Right atrium auricular region (tissue), 2 donors: ENCODE measurements at regions not wholly inside any gene's neighbourhood (a gene's known extent, or its start where the extent isn't known, plus 50 kb on each side); places are given as distances from the start of the nearest gene placed in this dataset.
"Not testable (repeated sequence)": the region's sequence is repeated elsewhere in the genome, so short reads cannot be mapped to it uniquely, and the experiment has no call there.

ENCODE experiments used
- DNase-seq: peaks from one replicate; pipeline ENCODE4 v3.0.0-alpha.2; 2019; ENCODE audit warnings: low spot score
- H3K27ac ChIP-seq, 2 donors: fragments of 200-600 bp; sonication (generic); 1 replicate in 1 of 2; 2 replicates in 1 of 2; pipeline ENCODE4 v1.5.1; 2016 to 2019
- H3K27me3 ChIP-seq, 2 donors: fragments of 200-600 bp; sonication (generic); one replicate each; pipeline versions ENCODE4 v1.5.1 to v1.6.0; 2017 to 2019
- H3K36me3 ChIP-seq: fragments of 200-600 bp; sonication (generic); one replicate; pipeline ENCODE4 v1.5.1; 2016
- H3K4me1 ChIP-seq, 2 donors: fragments of 200-600 bp; sonication (generic); one replicate each; pipeline versions ENCODE4 v1.5.1 to v1.6.0; 2017 to 2019
- H3K4me3 ChIP-seq, 2 donors: fragments of 200-600 bp; sonication (generic); 1 replicate in 1 of 2; 2 replicates in 1 of 2; pipeline ENCODE4 v1.5.1; 2017 to 2019; ENCODE audit warnings: mild to moderate bottlenecking in 1 of 2, moderate library complexity in 1 of 2
- H3K9me3 ChIP-seq, 2 donors: fragments of 200-600 bp; sonication (generic); one replicate each; pipeline ENCODE4 v1.5.1; 2019
- TF ChIP-seq, protein P1 (sequence below), 2 donors: fragments of 200-600 bp; sonication (generic); IDR thresholded peaks; one replicate each; pipeline ENCODE4 v1.5.1; 2019; ENCODE audit warnings: antibody characterized with exemption in 2 of 2

DNA sequence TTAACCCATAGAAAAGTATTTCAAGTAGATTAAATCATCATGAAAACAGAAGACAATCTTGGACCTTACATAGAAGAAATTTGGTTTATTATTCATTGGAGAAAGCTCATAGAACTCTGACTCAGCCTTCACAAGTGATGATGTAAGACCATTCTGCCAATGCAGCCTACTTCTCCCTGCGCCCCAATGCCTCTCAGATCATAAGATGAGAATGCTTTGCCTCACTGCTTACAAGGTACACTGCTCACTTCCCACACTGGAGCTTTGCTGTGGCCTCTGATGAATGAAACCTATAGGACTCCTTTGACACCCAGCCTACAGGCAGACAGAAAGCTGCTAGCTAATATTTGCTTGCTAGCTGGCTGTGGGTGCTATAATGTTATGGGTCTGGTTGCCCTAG, 569.4 kb upstream of the STEAP1 start:
- Histone ChIP-seq H3K4me3 (no peak overlapping the region), H3K27ac (no peak overlapping the region), H3K36me3 (no peaks in the 10 kb centered on the region), H3K4me1 (no peaks in the 10 kb centered on the region), H3K27me3 (no peaks in the 10 kb centered on the region), H3K9me3 (peaks cover 0 to 15% of the 10 kb centered on the region in 2 donors)
- no peak for DNase-seq
- TF ChIP-seq, protein P1, sequence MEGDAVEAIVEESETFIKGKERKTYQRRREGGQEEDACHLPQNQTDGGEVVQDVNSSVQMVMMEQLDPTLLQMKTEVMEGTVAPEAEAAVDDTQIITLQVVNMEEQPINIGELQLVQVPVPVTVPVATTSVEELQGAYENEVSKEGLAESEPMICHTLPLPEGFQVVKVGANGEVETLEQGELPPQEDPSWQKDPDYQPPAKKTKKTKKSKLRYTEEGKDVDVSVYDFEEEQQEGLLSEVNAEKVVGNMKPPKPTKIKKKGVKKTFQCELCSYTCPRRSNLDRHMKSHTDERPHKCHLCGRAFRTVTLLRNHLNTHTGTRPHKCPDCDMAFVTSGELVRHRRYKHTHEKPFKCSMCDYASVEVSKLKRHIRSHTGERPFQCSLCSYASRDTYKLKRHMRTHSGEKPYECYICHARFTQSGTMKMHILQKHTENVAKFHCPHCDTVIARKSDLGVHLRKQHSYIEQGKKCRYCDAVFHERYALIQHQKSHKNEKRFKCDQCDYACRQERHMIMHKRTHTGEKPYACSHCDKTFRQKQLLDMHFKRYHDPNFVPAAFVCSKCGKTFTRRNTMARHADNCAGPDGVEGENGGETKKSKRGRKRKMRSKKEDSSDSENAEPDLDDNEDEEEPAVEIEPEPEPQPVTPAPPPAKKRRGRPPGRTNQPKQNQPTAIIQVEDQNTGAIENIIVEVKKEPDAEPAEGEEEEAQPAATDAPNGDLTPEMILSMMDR (IDR thresholded peaks at IDR 0.05), result no peak

DNA sequence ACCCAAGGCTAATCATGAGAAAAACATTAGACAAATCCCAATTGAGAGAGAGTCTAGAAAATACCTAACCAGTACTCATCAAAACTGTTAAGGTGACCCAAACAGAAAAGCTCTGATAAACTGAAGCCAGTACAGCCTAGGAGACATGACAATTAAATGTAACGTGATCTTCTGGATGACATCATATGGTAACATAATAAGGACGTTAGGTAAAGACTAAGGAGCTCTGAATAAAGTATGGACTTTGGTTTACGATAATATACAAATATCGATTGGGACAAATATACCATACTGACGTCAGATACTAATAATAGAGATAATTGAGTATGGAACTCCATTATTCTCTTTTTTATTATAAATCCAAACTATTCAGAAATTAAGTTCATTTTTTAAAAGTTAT, 561.1 kb upstream of the STEAP1 start:
- TF ChIP-seq, protein P1 (IDR thresholded peaks at IDR 0.05), result no peak
- DNase-seq, result no peak
- Histone ChIP-seq H3K4me3 (no peak overlapping the region), H3K27ac (no peak overlapping the region), H3K27me3 (no peaks in the 10 kb centered on the region), H3K9me3 (peaks cover 0 to 8% of the 10 kb centered on the region in 2 donors), H3K36me3 (no peaks in the 10 kb centered on the region), H3K4me1 (no peaks in the 10 kb centered on the region)

DNA sequence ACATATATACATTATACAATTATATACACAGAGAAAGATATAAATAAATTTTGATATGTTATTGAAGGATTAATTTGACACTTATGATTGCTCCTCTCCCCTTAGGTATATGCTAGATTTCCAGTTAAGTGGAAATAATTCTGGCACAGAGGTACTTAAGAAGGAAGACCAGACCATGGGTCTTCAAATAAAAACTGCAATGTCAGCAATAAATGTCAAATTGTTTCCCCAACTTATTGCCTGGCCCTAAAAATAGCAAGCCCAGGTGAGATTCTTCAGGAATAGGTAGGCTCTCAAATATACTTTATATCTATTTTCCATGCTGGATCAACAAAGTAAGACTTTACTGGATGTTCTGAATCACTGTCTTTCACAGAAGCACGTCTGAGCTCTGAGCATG, 551.3 kb upstream of the STEAP1 start:
- Histone ChIP-seq H3K36me3 (no peaks in the 10 kb centered on the region), H3K4me3 (no peak overlapping the region), H3K9me3 (peaks cover 0 to 25% of the 10 kb centered on the region in 2 donors), H3K27me3 (no peaks in the 10 kb centered on the region), H3K27ac (no peak overlapping the region), H3K4me1 (no peaks in the 10 kb centered on the region)
- DNase-seq, result no peak
- TF ChIP-seq, protein P1 (IDR thresholded peaks at IDR 0.05), result no peak

DNA sequence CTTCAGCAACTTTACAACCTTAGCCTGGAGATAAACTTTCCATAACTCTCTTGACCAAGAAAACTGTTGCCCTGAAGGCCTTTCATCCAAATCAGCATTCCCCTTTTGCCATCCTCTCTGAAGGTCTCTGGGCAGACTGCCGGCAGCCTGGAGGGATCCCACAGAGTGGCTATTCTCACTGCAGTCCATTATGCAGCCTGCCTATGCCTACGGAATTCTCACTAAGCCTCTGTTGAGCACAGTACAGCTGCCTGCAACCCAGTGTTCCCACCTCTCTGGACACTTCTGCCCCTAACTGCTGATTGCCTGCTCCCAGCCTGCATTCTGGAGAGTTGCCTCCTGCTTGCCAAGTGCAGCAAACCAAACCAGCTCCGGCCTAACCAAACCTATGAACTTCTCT, 548.9 kb upstream of the STEAP1 start:
- no peak overlapping the region for H3K4me3 ChIP-seq
- no peaks in the 10 kb centered on the region for H3K27me3 ChIP-seq
- no peak overlapping the region for H3K27ac ChIP-seq
- no peaks in the 10 kb centered on the region for H3K4me1 ChIP-seq
- H3K36me3 ChIP-seq, result no peaks in the 10 kb centered on the region
- TF ChIP-seq, protein P1 (IDR thresholded peaks at IDR 0.05), result no peak
- H3K9me3 ChIP-seq, result peaks cover 0 to 20% of the 10 kb centered on the region in 2 donors
- no peak for DNase-seq

DNA sequence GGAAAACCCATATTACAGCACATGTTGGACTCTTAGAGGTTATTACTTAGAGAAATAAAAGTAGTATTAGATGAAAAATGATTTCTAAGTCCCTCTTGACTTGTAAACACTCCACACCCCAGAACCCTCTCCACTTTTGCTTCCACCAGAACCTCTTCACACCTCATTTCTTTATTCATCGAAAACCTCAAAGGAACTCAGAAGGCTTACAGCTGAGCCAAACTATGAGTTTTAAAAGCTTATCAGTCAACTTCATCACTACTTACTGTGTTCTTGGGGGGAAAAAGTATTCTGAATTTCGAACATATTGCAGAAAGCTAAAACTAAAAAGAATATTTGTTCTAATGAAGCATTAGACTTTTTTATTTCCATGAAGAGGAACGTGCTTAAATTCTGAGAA, 547.8 kb upstream of the STEAP1 start:
- H3K36me3 ChIP-seq, result no peaks in the 10 kb centered on the region
- H3K9me3 ChIP-seq, result peaks cover 0 to 10% of the 10 kb centered on the region in 2 donors
- H3K4me1 ChIP-seq, result no peaks in the 10 kb centered on the region
- no peak overlapping the region for H3K27ac ChIP-seq
- no peaks in the 10 kb centered on the region for H3K27me3 ChIP-seq
- H3K4me3 ChIP-seq, result no peak overlapping the region
- TF ChIP-seq, protein P1 (IDR thresholded peaks at IDR 0.05), result no peak
- no peak for DNase-seq

DNA sequence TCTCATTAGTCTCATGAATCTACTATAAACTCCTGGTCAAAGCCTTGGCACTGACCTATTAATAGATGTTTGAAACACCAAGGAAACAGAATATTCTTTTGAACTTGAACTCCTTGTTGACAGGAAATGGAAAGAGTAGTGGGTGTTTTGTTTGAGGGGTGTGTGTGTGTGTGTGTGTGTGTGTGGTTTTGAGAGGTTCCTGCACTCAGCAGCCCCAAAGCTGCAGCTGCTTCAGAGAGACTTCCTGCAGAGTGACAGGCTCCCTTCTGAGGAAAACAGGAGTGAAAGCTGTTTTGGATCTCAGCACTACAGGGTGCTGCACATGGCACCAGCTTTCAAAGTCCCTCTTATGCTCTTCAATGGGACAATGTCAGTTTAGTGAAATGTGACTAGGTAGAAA, 546.5 kb upstream of the STEAP1 start:
- Histone ChIP-seq H3K4me3 (no peak overlapping the region), H3K4me1 (no peaks in the 10 kb centered on the region), H3K27ac (no peak overlapping the region), H3K36me3 (no peaks in the 10 kb centered on the region), H3K9me3 (no peaks in the 10 kb centered on the region), H3K27me3 (no peaks in the 10 kb centered on the region)
- no peak for DNase-seq
- TF ChIP-seq, protein P1 (IDR thresholded peaks at IDR 0.05), result no peak

DNA sequence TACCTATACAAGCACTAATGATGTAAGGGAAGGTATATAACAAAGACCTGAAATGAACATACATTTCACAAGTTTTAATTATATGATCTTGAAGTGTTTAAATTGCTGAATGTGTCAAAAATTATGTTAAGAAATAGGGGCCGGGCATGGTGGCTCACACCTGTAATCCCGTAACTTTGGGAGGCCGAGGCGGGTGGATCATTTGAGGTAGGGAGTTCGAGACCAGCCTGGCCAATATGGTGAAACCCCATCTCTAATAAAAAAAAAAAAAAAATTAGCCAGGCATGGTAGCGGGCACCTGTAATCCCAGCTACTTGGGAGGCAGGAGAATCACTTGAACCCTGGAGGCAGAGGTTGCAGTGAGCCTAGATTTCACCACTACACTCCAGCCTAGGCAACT, 537.4 kb upstream of the STEAP1 start:
- not testable (repeated sequence) for H3K27ac ChIP-seq, H3K4me1 ChIP-seq, DNase-seq, H3K36me3 ChIP-seq, H3K27me3 ChIP-seq, H3K4me3 ChIP-seq, H3K9me3 ChIP-seq
